Activated CD4-positive, alpha-beta T cell treated with anti-CD3 and anti-CD28 coated beads for 48 hours (primary cell): ENCODE measurements at regions not wholly inside any gene's neighbourhood (a gene's known extent, or its start where the extent isn't known, plus 50 kb on each side); places are given as distances from the start of the nearest gene placed in this dataset.

Source experiments
- DNase-seq: peaks from one replicate; pipeline ENCODE4 v3.0.0-alpha.2; 2020

- DNase-seq, result no peak
Observed at GRCh38 chr7:91323626-91324158, 59.5 kb downstream of the FZD1 start.

- DNase-seq, result no peak
Observed at GRCh38 chr7:91324663-91325062, 60.4 kb downstream of the FZD1 start.

GRCh38 chr7:91325726-91326125 lies 61.5 kb downstream of the FZD1 start:
- DNase-seq, result no peak

GRCh38 chr7:91326516-91327199 lies 62.4 kb downstream of the FZD1 start:
- DNase-seq, result no peak

GRCh38 chr7:91327346-91327745 lies 63.1 kb downstream of the FZD1 start:
- no peak for DNase-seq

- DNase-seq, result no peak
Observed at GRCh38 chr7:91329571-91329970, 65.3 kb downstream of the FZD1 start.

GRCh38 chr7:91330191-91330808 lies 66.1 kb downstream of the FZD1 start:
- no peak for DNase-seq

- no peak for DNase-seq
Observed at GRCh38 chr7:91330866-91331265, 66.6 kb downstream of the FZD1 start.

GRCh38 chr7:91336106-91336505 lies 71.9 kb downstream of the FZD1 start:
- no peak for DNase-seq

GRCh38 chr7:91338226-91339020 lies 74.2 kb downstream of the FZD1 start:
- DNase-seq, result no peak

GRCh38 chr7:91342346-91342745 lies 78.1 kb downstream of the FZD1 start:
- no peak for DNase-seq

GRCh38 chr7:91343420-91343960 lies 79.3 kb downstream of the FZD1 start:
- no peak for DNase-seq

GRCh38 chr7:91343996-91344629 lies 79.9 kb downstream of the FZD1 start:
- DNase-seq, result no peak

- no peak for DNase-seq
Observed at GRCh38 chr7:91344911-91345310, 80.7 kb downstream of the FZD1 start.

GRCh38 chr7:91345449-91345848 lies 81.2 kb downstream of the FZD1 start:
- DNase-seq, result no peak

GRCh38 chr7:91346426-91346825 lies 82.2 kb downstream of the FZD1 start:
- no peak for DNase-seq

GRCh38 chr7:91347290-91347689 lies 83.1 kb downstream of the FZD1 start:
- no peak for DNase-seq

GRCh38 chr7:91348711-91349110 lies 84.5 kb downstream of the FZD1 start:
- no peak for DNase-seq

GRCh38 chr7:91351374-91351773 lies 87.1 kb downstream of the FZD1 start:
- DNase-seq, result no peak

GRCh38 chr7:91352091-91352490 lies 87.9 kb downstream of the FZD1 start:
- DNase-seq, result no peak

- no peak for DNase-seq
Observed at GRCh38 chr7:91353848-91354247, 89.6 kb downstream of the FZD1 start.

- no peak for DNase-seq
Observed at GRCh38 chr7:91355695-91356435, 91.6 kb downstream of the FZD1 start.
